ENCODE measurements at regions not wholly inside any gene's neighbourhood (a gene's known extent, or its start where the extent isn't known, plus 50 kb on each side); places are given as distances from the start of the nearest gene placed in this dataset.

GRCh38 chr21:36563341-36563926 lies 83.5 kb upstream of the CLDN14 start:
- Histone ChIP-seq H3F3A (ENCODE audit: insufficient read depth) (no peaks in the 10 kb centered on the region), H4K20me1 (ENCODE audit: low read depth, low read length) (no peaks in the 10 kb centered on the region), H3K9me3 (ENCODE audit: insufficient read depth, low read length) (no peaks in the 10 kb centered on the region), H3K4me3 (ENCODE audit: insufficient read depth, low read length, poor library complexity, severe bottlenecking) (no peak overlapping the region), H3K79me2 (ENCODE audit: insufficient read depth, low read length) (no peaks in the 10 kb centered on the region), H3K4me2 (ENCODE audit: low read depth, low read length, poor library complexity, severe bottlenecking) (no peak overlapping the region), H3K27me3 (ENCODE audit: low read length) (no peaks in the 10 kb centered on the region), H3K27ac (ENCODE audit: low read depth, low read length) (no peak overlapping the region), H3K36me3 (ENCODE audit: low read length) (no peaks in the 10 kb centered on the region), H3K9me2 (replicated peaks; ENCODE audit: insufficient read depth, low read length) (no peaks in the 10 kb centered on the region), H2AFZ (ENCODE audit: low read depth, low read length, severe bottlenecking) (no peak overlapping the region), H3K9ac (ENCODE audit: low read length) (no peak overlapping the region)
- no peak for TF ChIP-seq CTCF (IDR thresholded peaks at IDR 0.05; ENCODE audit: insufficient read depth, low read length, poor library complexity, severe bottlenecking)
- TF ChIP-seq EZH2phosphoT487 (conservative IDR thresholded peaks at IDR 0.05; ENCODE audit: low read length), result no peak

- no peak overlapping the region for H3K27ac ChIP-seq (ENCODE audit: low read depth, low read length)
- no peaks in the 10 kb centered on the region for H4K20me1 ChIP-seq (ENCODE audit: low read depth, low read length)
- no peaks in the 10 kb centered on the region for H3K27me3 ChIP-seq (ENCODE audit: low read length)
- no peak overlapping the region for H3K4me3 ChIP-seq (ENCODE audit: insufficient read depth, low read length, poor library complexity, severe bottlenecking)
- no peak overlapping the region for H3K4me2 ChIP-seq (ENCODE audit: low read depth, low read length, poor library complexity, severe bottlenecking)
- no peaks in the 10 kb centered on the region for H3K9me3 ChIP-seq (ENCODE audit: insufficient read depth, low read length)
- H3K9me2 ChIP-seq (replicated peaks; ENCODE audit: insufficient read depth, low read length), result no peaks in the 10 kb centered on the region
- H3K79me2 ChIP-seq (ENCODE audit: insufficient read depth, low read length), result no peaks in the 10 kb centered on the region
- no peaks in the 10 kb centered on the region for H3K36me3 ChIP-seq (ENCODE audit: low read length)
- TF ChIP-seq CTCF (IDR thresholded peaks at IDR 0.05; ENCODE audit: insufficient read depth, low read length, poor library complexity, severe bottlenecking) (no peak), EZH2phosphoT487 (conservative IDR thresholded peaks at IDR 0.05; ENCODE audit: low read length) (no peak)
- no peak overlapping the region for H2AFZ ChIP-seq (ENCODE audit: low read depth, low read length, severe bottlenecking)
- no peaks in the 10 kb centered on the region for H3F3A ChIP-seq (ENCODE audit: insufficient read depth)
- H3K9ac ChIP-seq (ENCODE audit: low read length), result no peak overlapping the region
Observed at GRCh38 chr21:36564647-36565046, 84.7 kb upstream of the CLDN14 start.

- no peak overlapping the region for H3K27ac ChIP-seq (ENCODE audit: low read depth, low read length)
- no peaks in the 10 kb centered on the region for H3K9me3 ChIP-seq (ENCODE audit: insufficient read depth, low read length)
- no peaks in the 10 kb centered on the region for H3K27me3 ChIP-seq (ENCODE audit: low read length)
- no peaks in the 10 kb centered on the region for H3K36me3 ChIP-seq (ENCODE audit: low read length)
- TF ChIP-seq CTCF (IDR thresholded peaks at IDR 0.05; ENCODE audit: insufficient read depth, low read length, poor library complexity, severe bottlenecking), result no peak
- no peak for TF ChIP-seq EZH2phosphoT487 (conservative IDR thresholded peaks at IDR 0.05; ENCODE audit: low read length)
- no peaks in the 10 kb centered on the region for H3K9me2 ChIP-seq (replicated peaks; ENCODE audit: insufficient read depth, low read length)
- H3K9ac ChIP-seq (ENCODE audit: low read length), result no peak overlapping the region
- H3K4me2 ChIP-seq (ENCODE audit: low read depth, low read length, poor library complexity, severe bottlenecking), result no peak overlapping the region
- no peaks in the 10 kb centered on the region for H4K20me1 ChIP-seq (ENCODE audit: low read depth, low read length)
- H3K4me3 ChIP-seq (ENCODE audit: insufficient read depth, low read length, poor library complexity, severe bottlenecking), result no peak overlapping the region
- H3K79me2 ChIP-seq (ENCODE audit: insufficient read depth, low read length), result no peaks in the 10 kb centered on the region
- H3F3A ChIP-seq (ENCODE audit: insufficient read depth), result no peaks in the 10 kb centered on the region
- H2AFZ ChIP-seq (ENCODE audit: low read depth, low read length, severe bottlenecking), result no peak overlapping the region
Observed at GRCh38 chr21:36565540-36565939, 85.6 kb upstream of the CLDN14 start.
